Activated CD4-positive, alpha-beta T cell treated with anti-CD3 and anti-CD28 coated beads for 4 hours (primary cell): ENCODE measurements at regions not wholly inside any gene's neighbourhood (a gene's known extent, or its start where the extent isn't known, plus 50 kb on each side); places are given as distances from the start of the nearest gene placed in this dataset.

Experiments
- DNase-seq, 2 donors: peaks; one replicate each; pipeline ENCODE4 v3.0.0-alpha.2; 2020

DNA sequence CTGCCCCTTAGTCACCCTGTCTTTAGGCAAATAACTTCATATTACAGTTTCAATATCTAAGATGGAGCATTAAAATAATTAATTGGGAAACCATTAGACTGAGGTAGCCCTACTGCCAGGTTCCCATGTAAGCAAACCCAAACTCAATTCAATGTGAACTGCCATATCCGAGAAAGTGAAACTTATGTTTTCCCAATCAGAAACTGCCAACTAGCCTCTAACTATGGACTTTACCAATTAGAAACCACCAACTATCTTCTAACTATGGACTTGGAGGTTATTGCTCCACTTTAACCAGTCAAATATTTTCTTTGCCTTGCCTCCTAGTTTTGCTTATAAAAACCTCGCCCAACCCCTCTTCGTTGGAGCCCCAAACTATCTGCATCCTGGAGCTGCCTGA, 218.5 kb downstream of the ENC1 start:
- DNase-seq: no peak

DNA sequence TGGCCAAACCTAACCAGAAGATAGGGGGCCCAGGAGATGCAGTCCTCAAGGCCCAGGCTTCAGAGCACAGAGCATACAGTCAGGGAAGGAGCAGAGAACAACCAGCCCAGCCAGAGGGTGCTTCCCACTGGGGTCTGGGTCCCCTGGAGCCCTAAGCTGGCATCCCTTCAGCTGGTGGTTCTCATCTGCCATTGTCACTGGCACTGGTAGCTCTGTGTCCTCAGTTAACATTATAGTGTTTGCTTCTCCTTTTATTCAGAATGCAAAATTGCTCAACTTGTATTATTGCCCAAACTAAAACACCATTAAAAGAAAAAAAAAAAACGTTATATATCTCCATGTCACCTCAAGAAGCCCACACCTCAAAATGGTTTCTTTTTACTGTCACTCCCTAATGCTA, 219.2 kb downstream of the ENC1 start:
- DNase-seq: no peak

DNA sequence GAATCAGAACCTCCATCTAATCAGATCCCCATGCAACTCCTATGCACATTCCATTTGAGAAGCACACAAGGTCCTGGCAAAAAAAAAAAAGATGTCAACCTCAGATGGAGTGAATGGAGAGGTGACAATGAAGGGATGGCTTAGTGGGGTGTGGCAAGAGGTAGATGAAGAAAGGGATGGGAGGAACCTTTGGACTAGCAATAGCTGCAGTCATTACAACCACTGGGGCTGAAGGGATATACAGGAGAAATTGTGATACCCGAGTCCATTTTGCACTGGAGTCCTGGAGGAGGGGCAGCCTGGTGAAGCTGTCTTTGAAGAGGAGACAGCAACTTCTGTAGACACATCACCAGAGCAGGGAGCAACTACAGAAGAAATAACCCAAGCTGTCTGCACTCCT, 219.6 kb downstream of the ENC1 start:
- no peak for DNase-seq

DNA sequence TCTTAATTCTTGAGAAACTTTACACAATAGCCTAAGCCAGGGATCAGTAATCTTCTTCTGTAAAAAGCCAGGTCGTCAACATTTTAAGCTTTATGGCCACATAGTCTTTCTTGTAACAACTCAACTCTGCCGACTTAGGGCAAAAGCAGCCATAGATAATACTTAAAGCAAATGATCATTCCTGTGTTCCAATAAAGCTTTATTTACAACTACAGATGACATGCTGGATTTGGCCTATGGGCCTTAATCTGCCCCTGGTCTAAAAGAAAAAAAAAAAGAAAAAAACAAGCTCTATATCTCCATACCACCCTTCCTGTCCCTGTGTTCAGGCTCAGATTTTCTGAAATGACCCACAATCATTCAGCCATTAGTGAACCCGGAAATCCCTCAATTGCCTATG, 220.3 kb downstream of the ENC1 start:
- DNase-seq: no peak

DNA sequence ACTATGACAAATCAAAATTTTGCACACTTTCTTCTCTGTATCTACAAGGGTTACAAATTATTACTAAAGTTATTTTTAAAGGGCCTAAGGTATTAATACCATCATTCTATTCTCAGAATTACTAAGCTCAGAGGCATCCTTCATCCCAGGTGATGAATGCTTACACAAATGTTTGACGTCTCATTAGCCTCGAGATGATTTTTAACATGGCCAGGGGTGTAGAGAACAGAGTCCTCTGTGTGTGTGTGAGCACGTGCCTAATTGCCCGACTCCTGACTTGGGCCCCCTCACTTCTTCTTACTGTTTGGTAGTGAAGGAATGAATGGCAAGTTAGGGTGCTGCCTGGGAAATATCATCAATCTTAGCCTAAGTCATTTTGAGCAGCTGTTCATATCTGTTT, 221.1 kb downstream of the ENC1 start:
- no peak for DNase-seq

DNA sequence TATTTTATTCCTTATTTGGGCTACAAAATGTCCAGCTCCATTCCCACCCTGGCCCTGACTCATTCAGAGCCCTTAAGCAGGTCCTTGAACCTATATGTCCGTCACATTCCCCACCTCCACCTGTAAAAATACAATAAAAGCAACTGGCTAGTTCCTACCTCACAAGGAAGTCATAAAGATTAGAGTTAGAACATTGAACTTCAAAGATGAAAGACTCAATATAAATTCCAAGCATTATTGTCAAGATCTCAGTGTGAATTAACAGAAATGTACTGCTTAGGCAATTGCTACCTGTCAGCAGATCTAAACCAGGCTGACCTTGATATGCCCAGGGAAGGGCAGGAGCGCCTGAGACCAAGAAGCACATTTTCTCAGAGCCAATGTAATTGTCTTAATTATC, 221.8 kb downstream of the ENC1 start:
- no peak for DNase-seq

DNA sequence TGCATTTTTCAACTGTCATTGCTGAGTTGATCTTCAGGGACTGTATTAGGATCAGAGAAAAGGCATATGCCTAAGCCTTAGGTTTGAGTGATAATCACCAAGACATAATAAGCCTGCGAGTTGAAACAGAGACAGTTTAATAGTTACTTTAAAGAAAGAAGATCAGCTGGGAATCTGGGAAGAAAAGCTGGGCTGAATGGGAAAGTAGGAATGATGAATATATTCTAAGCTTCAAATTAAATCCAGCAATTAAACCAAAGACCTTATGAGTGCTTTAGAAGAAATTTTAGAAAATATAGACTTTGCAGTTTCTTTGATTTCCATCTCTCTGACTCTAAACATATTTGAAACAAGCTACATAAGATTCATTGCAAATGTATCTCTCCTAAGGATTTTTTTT, 222.3 kb downstream of the ENC1 start:
- DNase-seq: no peak

DNA sequence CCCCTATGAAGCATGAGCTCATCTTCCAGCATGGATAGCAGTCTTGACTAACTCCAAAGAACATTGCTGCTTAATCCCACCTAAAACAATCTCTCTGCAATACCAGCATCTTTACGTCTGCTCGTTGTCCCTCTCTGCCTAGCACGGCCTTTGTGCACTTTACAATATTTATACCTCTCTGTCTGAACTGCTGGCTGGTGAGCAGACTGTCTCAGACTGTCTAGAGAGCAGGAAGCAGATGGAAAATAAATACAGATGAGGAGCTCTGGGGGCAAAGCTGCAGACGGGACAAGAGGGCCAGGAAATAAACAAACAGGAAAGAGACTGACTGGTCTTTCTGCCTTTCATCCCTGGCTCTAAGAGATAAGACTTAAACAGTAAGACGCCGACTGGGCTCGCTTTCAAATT, 224.8 kb downstream of the ENC1 start:
- no peak for DNase-seq

DNA sequence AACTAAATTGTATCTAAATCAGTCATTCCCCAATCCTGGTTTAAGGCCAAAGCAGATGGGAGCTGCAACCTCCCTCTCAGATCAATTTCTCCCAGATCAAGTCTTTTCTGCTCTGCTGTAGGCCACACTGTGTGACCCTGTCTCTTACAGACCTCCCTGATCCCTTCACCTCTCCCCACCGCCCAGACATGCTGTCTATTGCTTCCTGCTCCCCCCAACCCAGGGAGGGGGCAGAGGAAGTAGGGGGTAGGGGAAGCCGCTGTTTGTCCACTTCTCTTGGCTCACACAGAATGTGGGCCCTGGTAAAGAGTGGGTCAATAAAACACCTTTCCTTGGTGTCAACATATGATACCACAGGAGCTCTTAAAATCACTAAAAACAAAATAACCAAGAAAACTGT, 226.3 kb downstream of the ENC1 start:
- DNase-seq: no peak

DNA sequence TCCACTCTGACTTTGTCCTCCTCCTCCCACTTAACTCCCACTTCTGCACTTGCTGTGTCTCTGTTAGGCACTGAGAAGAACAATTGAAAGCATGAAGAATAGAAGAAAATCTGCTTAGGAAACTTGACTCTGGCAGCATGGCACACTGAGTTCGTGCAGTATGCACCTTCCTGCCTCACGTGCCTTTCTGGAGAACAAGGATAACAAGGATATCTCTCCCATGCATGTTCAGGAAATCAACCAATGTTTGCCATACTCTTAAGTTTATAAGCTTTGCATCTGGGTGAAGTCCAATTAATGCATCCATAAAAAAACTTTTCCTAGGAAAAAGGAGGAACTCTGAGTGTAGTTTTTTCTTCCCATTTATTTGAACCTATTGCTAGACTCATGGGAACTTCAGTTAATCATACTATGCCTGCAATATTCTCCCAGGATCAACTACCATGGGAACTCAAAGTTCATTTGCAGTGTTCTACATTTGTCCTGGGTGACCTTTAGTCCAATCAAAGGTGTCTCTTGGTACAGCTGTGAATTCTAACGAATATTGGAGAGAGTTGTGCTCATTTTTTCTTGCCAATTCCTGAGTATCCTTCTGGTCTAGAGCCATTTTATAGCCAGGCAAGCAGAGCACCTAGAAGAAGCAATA, 227.0 kb downstream of the ENC1 start:
- no peak for DNase-seq

DNA sequence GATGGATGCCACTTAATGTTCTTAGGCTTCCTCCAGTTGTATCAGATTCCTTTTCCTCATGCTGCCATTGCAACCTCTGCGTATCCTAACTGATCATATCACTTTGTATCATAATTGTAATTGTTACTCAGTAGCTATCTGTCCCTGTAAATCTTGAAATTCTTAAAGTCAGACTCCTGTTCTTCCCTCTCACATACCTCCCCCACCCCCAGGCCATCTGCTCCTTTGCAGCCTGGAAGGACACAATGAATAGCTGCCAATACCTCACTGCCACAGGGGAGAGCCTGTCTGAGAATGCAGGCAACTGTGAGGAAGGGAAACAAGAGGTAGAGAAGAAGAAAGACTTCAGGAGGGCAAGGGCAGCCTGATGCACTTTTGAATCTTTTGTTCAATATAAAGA, 228.5 kb downstream of the ENC1 start:
- no peak for DNase-seq

DNA sequence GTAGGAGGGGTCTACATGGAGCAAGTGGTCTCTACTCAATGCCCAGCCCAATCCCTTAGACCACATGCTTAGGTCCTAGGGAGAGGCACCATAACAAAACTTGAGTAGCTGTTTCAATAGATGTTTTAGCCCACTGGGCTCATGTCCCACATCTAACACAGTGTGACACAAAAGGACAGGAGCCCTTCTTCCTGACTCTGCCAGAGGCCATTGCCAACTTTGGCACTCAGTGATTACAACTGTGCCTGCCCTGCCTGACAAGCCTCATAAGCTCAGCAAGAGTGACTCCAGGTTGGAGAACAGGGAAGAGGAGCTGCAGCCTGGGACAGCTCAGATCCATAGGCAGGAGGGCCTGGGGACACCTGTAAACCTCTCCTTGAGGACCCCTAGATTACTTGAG, 230.8 kb downstream of the ENC1 start:
- DNase-seq: no peak

DNA sequence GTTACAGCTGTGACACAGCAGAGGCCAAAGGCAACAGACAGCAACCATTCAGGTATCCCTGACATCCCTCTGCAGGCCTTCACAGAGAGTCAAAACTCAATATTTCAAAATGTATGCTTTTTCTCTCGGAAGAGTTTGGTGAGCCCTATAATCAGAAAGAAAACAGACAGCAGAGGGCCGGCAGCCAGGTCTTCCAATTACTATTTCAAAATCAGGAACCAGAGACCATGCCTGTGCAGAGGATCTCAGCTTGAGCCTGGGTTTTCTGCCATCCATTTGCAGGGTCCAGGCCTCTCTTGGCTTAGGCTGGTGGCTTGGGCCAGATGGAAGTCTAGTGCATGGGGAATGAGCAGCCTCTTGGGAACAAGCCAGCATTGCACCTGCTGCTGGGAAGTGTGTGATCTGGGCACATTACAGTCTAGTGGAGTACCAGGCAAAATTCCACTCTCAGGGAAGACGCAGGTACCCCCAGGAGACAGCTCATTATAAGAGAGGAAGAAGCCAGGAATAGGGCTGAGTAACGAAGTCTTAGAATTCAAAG, 231.3 kb downstream of the ENC1 start:
- no peak for DNase-seq

DNA sequence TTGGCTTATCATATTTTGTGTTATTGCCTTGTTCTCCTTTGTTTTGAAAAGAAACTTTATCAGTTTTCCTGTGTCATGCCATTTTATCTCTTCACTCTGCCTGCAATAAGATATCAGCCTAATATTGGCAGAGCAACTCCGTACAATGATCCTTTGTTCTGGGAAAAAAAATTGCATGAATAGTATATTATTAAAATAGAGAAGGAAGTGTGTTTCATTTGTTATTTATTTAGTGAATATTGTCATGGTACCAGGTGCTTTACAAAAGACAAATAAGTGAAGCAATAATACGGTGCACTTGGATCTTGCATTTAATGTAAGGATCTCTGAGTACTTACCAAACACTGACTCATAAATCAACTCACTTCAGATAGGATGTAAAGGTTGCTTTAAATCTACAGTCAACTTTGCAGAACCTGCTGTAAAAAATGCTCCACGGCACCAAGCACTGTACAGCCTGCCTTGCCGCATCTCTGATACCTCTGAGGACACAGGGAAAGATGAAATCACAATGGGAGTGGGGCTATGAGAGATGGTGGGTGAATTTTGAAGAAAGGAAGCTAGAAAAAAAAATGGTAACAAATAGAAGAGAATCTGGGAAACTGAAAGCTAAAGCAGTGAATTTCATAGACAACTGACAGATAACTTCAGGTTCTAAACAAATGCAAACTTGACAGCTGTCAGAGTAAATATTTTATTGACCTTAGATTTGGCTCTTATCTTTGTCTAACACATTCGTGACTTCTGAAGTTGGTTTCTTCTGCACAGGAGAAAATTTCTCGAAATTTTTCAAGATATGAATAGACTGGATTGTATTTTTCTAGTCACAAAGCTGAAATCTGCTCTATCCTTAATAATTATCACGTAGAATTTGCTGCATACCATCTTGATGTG, 232.1 kb downstream of the ENC1 start:
- DNase-seq: no peak

DNA sequence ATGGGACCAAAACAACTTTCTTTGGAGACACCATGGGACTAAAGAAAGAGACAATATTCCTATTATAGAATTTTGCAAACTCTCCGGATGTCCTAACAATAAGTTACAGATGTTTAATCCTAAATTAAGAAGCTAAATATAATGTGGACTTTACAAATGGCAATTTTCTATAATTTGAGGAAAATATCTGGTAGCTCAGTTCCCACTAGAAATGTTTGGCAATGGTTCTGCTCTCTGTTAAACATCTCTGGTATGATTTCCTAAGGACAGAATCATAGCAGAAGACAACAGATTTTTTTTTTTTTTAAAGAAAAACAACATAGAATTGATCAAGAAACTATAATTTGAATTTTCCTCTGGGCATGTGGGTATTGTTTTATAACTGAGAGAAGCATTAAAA, 232.8 kb downstream of the ENC1 start:
- DNase-seq: no peak

DNA sequence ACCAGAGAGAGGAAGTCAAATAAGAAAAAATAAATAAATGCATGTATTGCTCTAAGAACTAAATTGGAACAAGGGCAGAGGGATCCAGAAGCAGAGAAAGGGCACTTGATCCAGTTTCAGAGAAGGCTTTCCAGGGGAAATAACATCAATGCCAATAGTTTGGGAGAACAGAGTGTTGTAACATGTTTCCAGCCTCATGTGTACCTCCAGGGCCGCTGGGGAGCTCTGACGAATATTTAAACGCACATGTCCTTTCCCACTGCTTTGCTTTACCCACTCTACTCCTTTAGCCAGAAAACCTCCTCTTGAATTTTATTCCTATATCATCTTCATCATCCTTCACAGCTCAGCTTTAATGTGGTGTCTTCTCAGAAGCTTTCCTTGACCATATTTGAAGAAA, 233.7 kb downstream of the ENC1 start:
- no peak for DNase-seq

DNA sequence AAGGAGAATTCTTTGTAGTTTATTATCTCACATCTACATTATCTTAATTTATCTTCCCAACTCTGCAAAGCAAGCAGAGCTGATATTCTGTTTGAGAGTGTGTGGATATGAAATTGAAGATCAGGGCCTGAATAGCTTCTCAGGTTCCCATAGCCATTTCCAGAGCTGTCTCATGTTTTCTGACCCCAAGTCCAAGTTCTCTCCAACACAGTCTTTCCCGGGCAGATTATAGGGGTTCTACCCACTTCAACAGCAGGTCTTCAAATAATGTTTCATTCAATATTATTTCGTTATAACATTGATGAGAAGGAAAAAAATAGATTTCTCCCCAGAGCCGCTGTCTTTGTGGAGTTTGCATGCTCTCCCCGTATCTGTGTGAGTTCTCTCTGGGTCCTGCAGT, 234.9 kb downstream of the ENC1 start:
- DNase-seq: no peak

DNA sequence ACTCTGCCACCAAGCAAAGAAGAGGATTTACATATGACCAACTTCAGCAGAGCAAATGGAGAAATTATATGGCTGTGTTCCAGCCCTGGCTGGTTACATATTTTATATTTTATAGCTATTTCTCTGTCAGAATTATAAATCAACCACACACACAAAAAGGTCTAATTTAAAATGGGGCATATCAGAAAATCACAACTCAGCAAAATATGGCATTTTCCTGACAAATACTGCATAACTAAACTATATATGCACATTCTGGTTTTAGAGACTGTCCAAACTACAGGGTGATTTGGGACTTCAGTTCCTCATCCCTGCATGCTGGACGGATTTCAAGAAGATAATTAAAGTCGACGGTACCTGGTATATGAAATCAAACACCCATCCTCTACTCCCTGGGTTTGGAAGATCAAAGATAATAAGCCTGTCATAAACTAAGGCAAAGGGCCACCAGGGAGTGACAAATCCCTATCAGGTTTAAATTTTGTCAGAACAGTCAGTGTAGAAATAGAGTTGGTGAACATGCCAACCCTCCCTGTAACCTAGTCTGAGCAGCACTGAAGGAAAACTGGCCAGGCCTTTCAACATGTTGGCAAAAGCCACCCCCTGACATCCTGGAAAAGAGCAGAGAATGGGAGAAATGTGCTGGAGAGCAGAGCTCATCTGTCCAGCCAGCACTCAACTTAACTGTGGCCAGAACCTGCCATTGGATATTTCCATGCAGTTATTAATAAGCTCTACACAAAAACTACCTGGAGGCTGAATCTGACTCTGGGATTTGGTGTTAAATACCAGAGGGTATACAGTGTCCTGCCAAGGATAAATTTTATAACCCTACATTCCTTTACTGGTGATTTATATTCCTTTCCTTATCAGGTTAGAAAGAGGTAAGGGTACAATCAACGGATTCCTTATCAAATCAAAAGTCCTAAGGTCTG, 235.7 kb downstream of the ENC1 start:
- DNase-seq: no peak

DNA sequence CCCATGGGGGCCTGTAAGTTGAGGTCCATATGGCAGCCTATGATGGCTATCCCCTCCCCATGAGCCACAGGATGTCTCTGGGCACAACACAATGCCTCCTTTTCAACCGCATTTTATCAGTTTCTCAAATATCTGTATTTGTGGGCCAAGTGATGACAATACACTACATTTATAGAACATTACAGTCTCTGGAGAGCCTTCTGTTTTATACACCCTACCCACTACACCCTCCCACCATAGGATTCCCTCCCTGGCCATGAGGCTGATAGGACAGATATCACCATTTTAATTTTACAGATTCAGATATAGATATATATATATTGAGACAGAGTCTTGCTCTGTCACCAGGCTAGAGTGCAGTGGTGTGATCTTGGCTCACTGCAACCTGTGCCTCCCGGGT, 236.8 kb downstream of the ENC1 start:
- DNase-seq: no peak

DNA sequence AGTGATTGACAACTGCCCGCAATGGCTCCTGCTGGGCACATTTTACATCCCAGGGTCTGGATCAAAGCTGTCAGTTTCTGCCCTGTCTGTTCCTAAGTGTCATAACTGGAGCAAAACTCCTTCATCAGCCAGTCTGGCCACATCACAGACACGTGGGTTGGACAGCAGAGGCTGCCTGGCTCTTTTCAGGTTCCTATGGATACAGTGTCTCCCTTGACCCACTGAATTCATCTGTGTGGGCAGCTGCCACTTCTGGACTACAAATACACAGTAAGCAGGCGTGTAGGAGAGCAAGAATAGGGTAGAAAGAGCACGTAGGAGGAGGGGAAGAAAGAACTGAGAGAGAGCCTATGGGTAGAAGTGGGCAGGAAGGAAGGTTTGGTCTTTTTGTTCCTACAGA, 238.0 kb downstream of the ENC1 start:
- no peak for DNase-seq

DNA sequence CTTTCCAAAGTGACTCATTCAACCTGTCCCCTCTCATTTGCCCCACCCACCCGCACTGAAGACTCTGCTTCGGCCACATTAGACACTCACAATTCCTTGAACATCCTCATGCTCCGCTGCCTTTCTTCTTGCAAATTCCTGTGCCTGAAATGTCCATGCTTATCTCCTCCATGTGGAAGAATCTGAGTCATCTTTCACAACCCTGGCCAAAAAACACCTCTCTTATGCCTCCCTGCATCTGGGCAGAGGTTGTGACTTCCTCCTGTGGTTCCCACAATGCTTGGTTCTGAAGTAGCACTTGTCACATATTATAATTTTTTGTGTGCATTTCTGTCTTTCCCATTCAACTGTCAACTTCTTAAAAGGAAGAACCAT, 238.6 kb downstream of the ENC1 start:
- no peak for DNase-seq

DNA sequence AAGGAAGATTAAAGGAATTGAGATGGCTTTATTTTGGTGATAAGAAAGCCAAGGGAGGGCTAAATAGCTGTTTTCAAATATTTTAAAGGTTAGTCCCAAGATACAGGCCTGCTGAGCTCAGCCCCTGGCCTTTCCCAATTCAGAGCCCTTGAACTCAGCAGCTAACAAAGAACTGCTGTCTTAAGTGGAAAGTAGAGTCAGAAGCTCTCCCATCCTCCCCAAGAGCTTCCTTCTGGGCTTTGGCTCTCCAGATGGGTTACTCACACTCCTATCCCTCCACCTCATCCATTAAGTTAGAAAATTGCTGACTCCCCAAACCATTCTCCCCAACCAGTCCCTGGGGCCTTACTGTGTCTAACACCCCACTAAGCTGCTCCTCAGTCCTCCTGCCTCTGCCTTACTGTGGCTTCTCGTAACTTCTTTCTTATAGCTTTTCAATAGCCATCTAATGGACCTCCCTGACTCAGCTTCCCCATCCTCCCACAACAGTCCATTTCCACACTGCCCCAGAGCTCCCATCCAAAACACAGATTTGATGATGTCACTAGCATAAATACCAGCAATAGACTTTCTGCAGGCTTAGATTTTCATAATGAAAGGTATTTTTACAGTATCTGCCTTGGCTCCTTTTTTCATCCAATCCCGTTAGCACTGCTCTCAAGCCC, 239.1 kb downstream of the ENC1 start:
- no peak for DNase-seq

DNA sequence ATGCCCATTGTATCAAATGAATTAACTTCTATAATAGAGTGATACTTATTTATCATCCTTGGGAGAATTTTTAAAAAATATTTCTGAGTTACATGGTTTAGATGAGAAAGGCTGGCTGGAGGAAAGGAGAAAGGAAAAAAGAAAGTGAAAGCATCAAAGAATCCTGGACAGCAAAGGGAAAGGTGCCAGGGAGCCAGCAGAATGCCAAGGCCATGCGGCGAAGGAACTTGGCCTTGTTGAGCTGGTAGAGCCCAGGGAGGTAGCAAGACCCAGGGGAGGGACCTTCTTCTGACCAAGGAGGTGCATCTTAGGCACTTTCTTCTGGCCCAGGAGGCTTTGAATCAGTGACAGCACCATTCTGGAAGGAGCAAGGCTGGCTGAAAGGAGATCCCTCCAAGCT, 240.5 kb downstream of the ENC1 start:
- DNase-seq: no peak
